ENCODE measurements at regions not wholly inside any gene's neighbourhood (a gene's known extent, or its start where the extent isn't known, plus 50 kb on each side); places are given as distances from the start of the nearest gene placed in this dataset.

GRCh38 chr20:59431014-59431413, 130.6 kb downstream of the EDN3 start:
- no peak for TF ChIP-seq EZH2 (IDR thresholded peaks at IDR 0.05; ENCODE audit: low read depth, low read length, severe bottlenecking)
- no peak for TF ChIP-seq CBX5 (IDR thresholded peaks at IDR 0.05; ENCODE audit: low read depth, low read length)
- TF ChIP-seq GABPA (IDR thresholded peaks at IDR 0.05; ENCODE audit: borderline replicate concordance, insufficient read depth, low read length) = no peak
- no peak for TF ChIP-seq SP4 (IDR thresholded peaks at IDR 0.05; ENCODE audit: low read length)
- no peak for TF ChIP-seq CTCF (IDR thresholded peaks at IDR 0.05; ENCODE audit: control extremely low read depth in 1 of 3, insufficient read depth in 1 of 3, low read depth in 1 of 3, low read length in 3 of 3)
- TF ChIP-seq MAX (IDR thresholded peaks at IDR 0.05) = no peak
